Liver (tissue), 8 donors: ENCODE measurements at regions not wholly inside any gene's neighbourhood (a gene's known extent, or its start where the extent isn't known, plus 50 kb on each side); places are given as distances from the start of the nearest gene placed in this dataset.

Source experiments
- DNase-seq: peaks from one replicate; pipeline ENCODE4 v3.0.0-alpha.2; 2017; ENCODE audit warnings: low spot score
- H3K27ac ChIP-seq, 2 donors: one replicate each; pipeline ENCODE4 v1.7.0; 2013; ENCODE audit warnings: inconsistent platforms in 2 of 2, low read length in 2 of 2, control low read depth in 1 of 2, low read depth in 1 of 2, mild to moderate bottlenecking in 1 of 2
- H3K27me3 ChIP-seq, 4 donors: one replicate each; pipeline versions ENCODE4 v1.6.1 to v1.7.0; 2013; ENCODE audit warnings: low read length in 3 of 4, inconsistent platforms in 1 of 4, mild to moderate bottlenecking in 1 of 4, moderate library complexity in 1 of 4; ENCODE audit not compliant: control insufficient read depth in 4 of 4, insufficient read depth in 4 of 4
- H3K36me3 ChIP-seq, 4 donors: one replicate each; pipeline versions ENCODE4 v1.6.1 to v1.7.0; 2013; ENCODE audit warnings: low read length in 3 of 4, mild to moderate bottlenecking in 3 of 4, low read depth in 1 of 4, moderate library complexity in 1 of 4; ENCODE audit not compliant: control insufficient read depth in 4 of 4, insufficient read depth in 3 of 4
- H3K4me1 ChIP-seq, 4 donors: one replicate each; pipeline versions ENCODE4 v1.6.1 to v1.7.0; 2013; ENCODE audit warnings: low read length in 3 of 4, mild to moderate bottlenecking in 3 of 4, moderate library complexity in 1 of 4; ENCODE audit not compliant: control insufficient read depth in 4 of 4, insufficient read depth in 4 of 4
- H3K4me3 ChIP-seq, 3 donors: one replicate each; pipeline versions ENCODE4 v1.6.1 to v1.7.0; 2013; ENCODE audit warnings: low read length in 3 of 3, control low read depth in 1 of 3, low read depth in 1 of 3, mild to moderate bottlenecking in 1 of 3
- H3K9ac ChIP-seq, 2 donors: one replicate each; pipeline ENCODE4 v1.7.0; 2013; ENCODE audit warnings: low read length in 2 of 2, mild to moderate bottlenecking in 2 of 2, moderate library complexity in 2 of 2, control low read depth in 1 of 2, low read depth in 1 of 2
- H3K9me3 ChIP-seq, 4 donors: one replicate each; pipeline versions ENCODE4 v1.6.1 to v1.7.0; 2013; ENCODE audit warnings: low read length in 3 of 4; ENCODE audit not compliant: control insufficient read depth in 4 of 4
- CTCF ChIP-seq: fragments of 150-350 bp; IDR thresholded peaks from 2 replicates; pipeline ENCODE4 v1.5.1; 2017; ENCODE audit warnings: improper control_type of control experiment, low read depth, low read length; ENCODE audit not compliant: missing input control
- EGR1 ChIP-seq, 2 donors: IDR thresholded peaks; 2 replicates each; pipeline ENCODE4 v1.6.1; 2016 to 2018; ENCODE audit warnings: antibody characterized with exemption in 2 of 2, low read depth in 2 of 2
- FOXA1 ChIP-seq: IDR thresholded peaks from 2 replicates; pipeline ENCODE4 v1.6.1; 2016; ENCODE audit warnings: antibody characterized with exemption
- HNF4A ChIP-seq, 2 donors: conservative IDR thresholded peaks; 2 replicates each; pipeline ENCODE4 v1.6.1; 2016; ENCODE audit warnings: antibody characterized with exemption in 2 of 2, mild to moderate bottlenecking in 2 of 2
- HNF4G ChIP-seq: IDR thresholded peaks from 2 replicates; pipeline ENCODE4 v1.6.1; 2016; ENCODE audit warnings: antibody characterized with exemption
- JUND ChIP-seq, 2 donors: IDR thresholded peaks; 2 replicates each; pipeline ENCODE4 v1.6.1; 2016; ENCODE audit warnings: antibody characterized with exemption in 2 of 2
- NR2F2 ChIP-seq: IDR thresholded peaks from 2 replicates; pipeline ENCODE4 v1.6.1; 2016; ENCODE audit warnings: antibody characterized with exemption
- RAD21 ChIP-seq, 2 donors: IDR thresholded peaks; 2 replicates each; pipeline ENCODE4 v1.6.1; 2016; ENCODE audit warnings: antibody characterized with exemption in 2 of 2, mild to moderate bottlenecking in 2 of 2
- RXRA ChIP-seq, 2 donors: IDR thresholded peaks; 2 replicates each; pipeline ENCODE4 v1.6.1; 2017 to 2018; ENCODE audit warnings: antibody characterized with exemption in 2 of 2, mild to moderate bottlenecking in 1 of 2
- SP1 ChIP-seq: IDR thresholded peaks from 2 replicates; pipeline ENCODE4 v1.6.1; 2018; ENCODE audit warnings: antibody characterized with exemption, mild to moderate bottlenecking
- TAF1 ChIP-seq: conservative IDR thresholded peaks from 2 replicates; pipeline ENCODE4 v1.6.1; 2016; ENCODE audit warnings: antibody characterized with exemption, mild to moderate bottlenecking
- WGBS: extraction: QIAGEN DNeasy Blood & Tissue Kit; methylation state at CpG from one replicate; pipeline ENCODE4 v1.1.7; 2013; 5-methylcytosine and 5-hydroxymethylcytosine counted together
- TF ChIP-seq, protein P1 (sequence below): IDR thresholded peaks from 2 replicates; pipeline ENCODE4 v1.6.1; 2016; ENCODE audit warnings: antibody characterized with exemption
- TF ChIP-seq, protein P2 (sequence below): IDR thresholded peaks from 2 replicates; pipeline ENCODE4 v1.6.1; 2016; ENCODE audit warnings: antibody characterized with exemption
- donor health status: healthy.
- donor health status: healthy.
- donor health status: healthy.
- donor health status: healthy.
- donor health status: healthy.

- peaks cover 0 to 3% (median 0%) of the 10 kb centered on the region in 4 donors for H3K27me3 ChIP-seq
- H3K9ac ChIP-seq: no peak overlapping the region
- no peak for DNase-seq
- no peaks in the 10 kb centered on the region for H3K36me3 ChIP-seq
- TF ChIP-seq HNF4A (conservative IDR thresholded peaks at IDR 0.05) (no peak), SP1 (no peak), RXRA (IDR thresholded peaks at IDR 0.05) (no peak)
- no peak overlapping the region for H3K27ac ChIP-seq
- H3K4me3 ChIP-seq: no peak overlapping the region
- no peaks in the 10 kb centered on the region for H3K9me3 ChIP-seq
- WGBS: 84% methylated on average over 1 of the region's 1 CpG
- H3K4me1 ChIP-seq: no peaks in the 10 kb centered on the region
Measured at GRCh38 chr18:75958683-75959082, 531.2 kb upstream of the SMIM21 start.

DNA sequence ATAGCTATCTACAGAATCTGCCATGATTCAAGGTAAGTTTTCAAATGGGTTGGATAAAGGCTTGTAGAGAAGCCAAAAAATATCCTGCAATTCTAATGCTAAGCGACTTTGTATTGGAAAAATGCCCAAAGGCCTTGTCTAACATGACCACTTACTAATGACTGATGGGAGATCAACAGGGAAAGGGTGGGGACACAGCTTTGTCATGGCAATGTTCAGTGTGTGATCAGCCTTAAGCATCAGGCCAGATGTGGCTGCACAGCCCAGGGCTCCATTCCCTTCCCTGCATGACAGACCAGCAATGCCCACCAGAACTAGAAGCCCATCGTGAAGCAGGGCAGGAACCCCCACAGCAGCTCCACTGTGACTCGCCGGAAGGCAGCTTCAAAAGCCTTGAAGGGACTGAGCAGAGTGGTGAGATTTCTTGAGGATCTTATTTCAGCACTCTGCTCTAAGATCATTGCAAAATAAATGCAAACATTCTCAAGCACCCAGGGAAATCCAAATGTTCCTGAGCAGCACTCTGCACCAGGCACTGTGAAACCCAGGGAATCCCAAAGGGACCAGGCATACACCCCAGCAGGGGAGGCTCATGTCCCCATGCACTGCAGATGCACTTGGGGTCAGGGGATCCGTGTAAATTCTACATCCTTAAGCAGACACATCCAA lies 517.9 kb upstream of the SMIM21 start:
- Histone ChIP-seq H3K27me3 (peaks cover 0 to 6% (median 0%) of the 10 kb centered on the region in 4 donors), H3K4me1 (no peaks in the 10 kb centered on the region), H3K36me3 (no peaks in the 10 kb centered on the region), H3K27ac (no peak overlapping the region), H3K9ac (no peak overlapping the region), H3K9me3 (peaks cover 0 to 7% (median 4%) of the 10 kb centered on the region in 4 donors), H3K4me3 (no peak overlapping the region)
- 76% methylated on average over 5 of the region's 5 CpGs for WGBS
- TF ChIP-seq HNF4G (no peak), SP1 (no peak), NR2F2 (no peak), JUND (IDR thresholded peaks at IDR 0.05) (no peak), EGR1 (IDR thresholded peaks at IDR 0.05; ENCODE audit: low read depth in 2 of 2) (no peak), TAF1 (no peak), HNF4A (conservative IDR thresholded peaks at IDR 0.05) (no peak), RXRA (IDR thresholded peaks at IDR 0.05) (no peak), FOXA1 (no peak)
- TF ChIP-seq, protein P1, sequence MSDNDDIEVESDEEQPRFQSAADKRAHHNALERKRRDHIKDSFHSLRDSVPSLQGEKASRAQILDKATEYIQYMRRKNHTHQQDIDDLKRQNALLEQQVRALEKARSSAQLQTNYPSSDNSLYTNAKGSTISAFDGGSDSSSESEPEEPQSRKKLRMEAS: no peak
- TF ChIP-seq, protein P2, sequence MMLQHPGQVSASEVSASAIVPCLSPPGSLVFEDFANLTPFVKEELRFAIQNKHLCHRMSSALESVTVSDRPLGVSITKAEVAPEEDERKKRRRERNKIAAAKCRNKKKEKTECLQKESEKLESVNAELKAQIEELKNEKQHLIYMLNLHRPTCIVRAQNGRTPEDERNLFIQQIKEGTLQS: no peak
- no peak for DNase-seq

- Histone ChIP-seq H3K4me1 (no peaks in the 10 kb centered on the region), H3K36me3 (no peaks in the 10 kb centered on the region), H3K27me3 (peaks cover 0 to 1% (median 0%) of the 10 kb centered on the region in 4 donors), H3K9me3 (peaks cover 0 to 3% (median 0%) of the 10 kb centered on the region in 4 donors), H3K9ac (no peak overlapping the region), H3K4me3 (no peak overlapping the region), H3K27ac (no peak overlapping the region)
- WGBS: 25% methylated on average over 2 of the region's 2 CpGs
- no peak for TF ChIP-seq CTCF
- TF ChIP-seq, protein P2: no peak
- no peak for TF ChIP-seq HNF4A (conservative IDR thresholded peaks at IDR 0.05)
- TF ChIP-seq NR2F2: no peak
- TF ChIP-seq RAD21 (IDR thresholded peaks at IDR 0.05): no peak
- TF ChIP-seq, protein P1: no peak
- TF ChIP-seq RXRA (IDR thresholded peaks at IDR 0.05): no peak
- no peak for DNase-seq
Measured at GRCh38 chr18:75937306-75937705, 509.8 kb upstream of the SMIM21 start.
